ENCODE measurements at regions not wholly inside any gene's neighbourhood (a gene's known extent, or its start where the extent isn't known, plus 50 kb on each side); places are given as distances from the start of the nearest gene placed in this dataset.

- TF ChIP-seq CTCF (IDR thresholded peaks at IDR 0.05; ENCODE audit: poor library complexity, severe bottlenecking) (no peak), RAD21 (conservative IDR thresholded peaks at IDR 0.05) (no peak), TAF1 (IDR thresholded peaks at IDR 0.05; ENCODE audit: low read depth) (no peak), EZH2 (IDR thresholded peaks at IDR 0.05; ENCODE audit: borderline replicate concordance, insufficient read depth, low read length, poor library complexity, severe bottlenecking) (no peak), POLR2AphosphoS5 (IDR thresholded peaks at IDR 0.05) (no peak), EP300 (conservative IDR thresholded peaks at IDR 0.05; ENCODE audit: poor library complexity, severe bottlenecking) (no peak), MXI1 (conservative IDR thresholded peaks at IDR 0.05; ENCODE audit: poor library complexity, severe bottlenecking) (no peak)
Measured at GRCh38 chr6:155509743-155510475, 54.3 kb upstream of the NOX3 start.

All from neural cell (in vitro differentiated cells).